ENCODE measurements at regions not wholly inside any gene's neighbourhood (a gene's known extent, or its start where the extent isn't known, plus 50 kb on each side); places are given as distances from the start of the nearest gene placed in this dataset.
"Not testable (repeated sequence)": the region's sequence is repeated elsewhere in the genome, so short reads cannot be mapped to it uniquely, and the experiment has no call there.

- H3K4me3 ChIP-seq (ENCODE audit: low read depth, low read length), result no peak overlapping the region
- no peak for DNase-seq (ENCODE audit: low read depth)
- TF ChIP-seq CTCF (IDR thresholded peaks at IDR 0.05; ENCODE audit: insufficient read depth, low read length), result no peak
These were observed 419.5 kb downstream of the TMEM121 start for GRCh38 chr14:105945896-105946295.

DNA sequence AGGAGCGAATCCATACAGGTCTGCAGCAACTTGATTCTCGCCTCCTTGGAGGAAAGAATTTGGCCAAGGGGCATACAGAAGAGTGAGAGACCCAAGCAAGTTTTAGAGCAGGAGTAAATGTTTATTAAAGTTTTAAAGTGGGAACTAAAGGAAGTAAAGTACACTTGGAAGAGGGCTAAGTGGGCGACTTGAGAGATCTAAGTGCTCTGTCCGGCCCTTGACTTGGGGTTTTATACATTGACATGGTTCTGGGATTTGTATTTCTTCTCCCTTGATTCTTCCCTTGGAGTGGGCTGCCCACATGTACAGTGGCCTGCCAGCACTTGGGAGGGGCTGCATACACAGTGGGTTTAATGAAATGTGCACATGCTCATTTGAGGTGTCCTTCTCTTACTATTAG, 421.2 kb downstream of the TMEM121 start:
- H3K4me3 ChIP-seq (ENCODE audit: low read depth, low read length), result no peak overlapping the region
- no peak for DNase-seq (ENCODE audit: low read depth)
- no peak for TF ChIP-seq CTCF (IDR thresholded peaks at IDR 0.05; ENCODE audit: insufficient read depth, low read length)

- not testable (repeated sequence) for DNase-seq (ENCODE audit: low read depth); H3K4me3 ChIP-seq (ENCODE audit: low read depth, low read length)
These were observed 422.6 kb downstream of the TMEM121 start for GRCh38 chr14:105948955-105949354.

DNA sequence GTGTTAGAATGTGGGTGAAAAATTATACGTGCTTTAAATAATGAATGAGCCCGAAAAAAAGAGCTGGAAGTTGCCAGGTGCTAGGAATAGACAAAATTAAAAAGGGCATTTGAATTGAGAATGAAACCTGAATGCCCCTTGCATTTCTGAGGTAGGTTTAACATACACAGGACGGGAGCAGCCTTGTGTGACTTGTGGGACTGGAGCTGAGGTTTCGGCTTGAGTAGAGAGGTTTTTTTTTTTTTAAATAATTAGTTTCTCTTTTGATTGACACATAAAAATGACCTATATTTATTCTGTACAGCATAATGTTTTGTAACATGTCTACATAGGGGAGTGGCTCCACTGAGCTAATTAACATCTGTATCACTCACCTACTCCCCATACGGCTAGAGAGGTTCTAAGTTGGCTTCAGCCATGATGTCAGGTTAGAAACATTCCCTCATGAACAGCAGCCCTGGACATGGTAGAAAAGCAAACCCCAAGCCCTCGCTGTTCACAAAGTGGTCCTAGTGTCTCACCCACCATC, 424.0 kb downstream of the TMEM121 start:
- not testable (repeated sequence) for H3K4me3 ChIP-seq (ENCODE audit: low read depth, low read length); DNase-seq (ENCODE audit: low read depth)

DNA sequence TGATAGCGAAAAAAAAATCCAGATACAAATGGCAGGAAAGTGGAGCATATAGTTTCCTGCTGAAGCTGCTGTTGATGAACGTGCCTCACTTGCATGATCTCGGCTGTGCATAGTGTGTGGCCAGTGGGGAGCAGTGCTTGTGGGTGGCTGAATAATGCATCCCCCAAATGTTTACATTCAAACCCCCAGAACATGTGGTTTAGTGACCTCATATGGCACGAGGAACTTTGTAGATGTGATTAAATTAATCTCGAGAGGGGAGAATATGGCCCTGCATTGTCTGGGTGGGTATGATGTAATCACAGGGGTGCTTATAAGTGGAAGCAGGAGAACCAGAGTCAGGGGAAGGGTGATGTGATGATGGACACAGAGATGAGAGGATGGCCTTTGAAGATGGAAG, 425.0 kb downstream of the TMEM121 start:
- no peak for DNase-seq (ENCODE audit: low read depth)
- H3K4me3 ChIP-seq (ENCODE audit: low read depth, low read length), result no peak overlapping the region
- no peak for TF ChIP-seq CTCF (IDR thresholded peaks at IDR 0.05; ENCODE audit: insufficient read depth, low read length)

- no peak overlapping the region for H3K4me3 ChIP-seq (ENCODE audit: low read depth, low read length)
- no peak for DNase-seq (ENCODE audit: low read depth)
- no peak for TF ChIP-seq CTCF (IDR thresholded peaks at IDR 0.05; ENCODE audit: insufficient read depth, low read length)
These were observed 425.8 kb downstream of the TMEM121 start for GRCh38 chr14:105952222-105952621.

GRCh38 chr14:105952826-105953225, 426.4 kb downstream of the TMEM121 start:
- TF ChIP-seq CTCF (IDR thresholded peaks at IDR 0.05; ENCODE audit: insufficient read depth, low read length), result no peak
- no peak for DNase-seq (ENCODE audit: low read depth)
- no peak overlapping the region for H3K4me3 ChIP-seq (ENCODE audit: low read depth, low read length)

GRCh38 chr14:105961625-105962024, 435.2 kb downstream of the TMEM121 start:
- not testable (repeated sequence) for DNase-seq (ENCODE audit: low read depth)

GRCh38 chr14:105962532-105962931, 436.1 kb downstream of the TMEM121 start:
- TF ChIP-seq CTCF (IDR thresholded peaks at IDR 0.05; ENCODE audit: insufficient read depth, low read length), result no peak
- no peak overlapping the region for H3K4me3 ChIP-seq (ENCODE audit: low read depth, low read length)
- DNase-seq (ENCODE audit: low read depth), result no peak

More at GRCh38 chr14:105961625-105962024, 435.2 kb downstream of the TMEM121 start:
- not testable (repeated sequence) for H3K4me3 ChIP-seq (ENCODE audit: low read depth, low read length)
